Endothelial cell (in vitro differentiated cells): ENCODE measurements at regions not wholly inside any gene's neighbourhood (a gene's known extent, or its start where the extent isn't known, plus 50 kb on each side); places are given as distances from the start of the nearest gene placed in this dataset.

Source experiments
- DNase-seq: peaks from one replicate; pipeline ENCODE4 v3.0.0; 2021; ENCODE audit warnings: low spot score
- H3K27ac Mint-ChIP-seq: one replicate; pipeline ENCODE4 v1.8.0; 2021; ENCODE audit warnings: mixed read lengths, inconsistent platforms; ENCODE audit not compliant: unreplicated experiment
- H3K27me3 Mint-ChIP-seq: one replicate; pipeline ENCODE4 v1.8.0; 2021; ENCODE audit warnings: mild to moderate bottlenecking, moderate library complexity, mixed read lengths, inconsistent platforms; ENCODE audit not compliant: unreplicated experiment
- H3K36me3 Mint-ChIP-seq: one replicate; pipeline ENCODE4 v1.8.0; 2021; ENCODE audit warnings: mild to moderate bottlenecking, low read depth, mixed read lengths, inconsistent platforms; ENCODE audit not compliant: unreplicated experiment
- H3K4me1 Mint-ChIP-seq: one replicate; pipeline ENCODE4 v1.8.0; 2021; ENCODE audit warnings: mild to moderate bottlenecking, mixed read lengths, inconsistent platforms; ENCODE audit not compliant: unreplicated experiment
- H3K4me3 Mint-ChIP-seq: one replicate; pipeline ENCODE4 v1.8.0; 2021; ENCODE audit warnings: mild to moderate bottlenecking, mixed read lengths, inconsistent platforms; ENCODE audit not compliant: unreplicated experiment
- H3K9me3 Mint-ChIP-seq: one replicate; pipeline ENCODE4 v1.8.0; 2021; ENCODE audit warnings: mixed read lengths, inconsistent platforms; ENCODE audit not compliant: unreplicated experiment
- CTCF ChIP-seq: fragments of 200-600 bp; sonication (generic); IDR thresholded peaks from one replicate; pipeline ENCODE4 v1.5.0; 2021; ENCODE audit warnings: antibody characterized with exemption; ENCODE audit not compliant: unreplicated experiment

- no peaks in the 10 kb centered on the region for H3K9me3 Mint-ChIP-seq
- no peak overlapping the region for H3K27ac Mint-ChIP-seq
Observed at GRCh38 chr1:198101716-198102453, 54.9 kb upstream of the NEK7 start.

GRCh38 chr1:198102454-198102827 lies 54.4 kb upstream of the NEK7 start:
- Mint-ChIP-seq H3K4me3 (no peak overlapping the region), H3K27ac (no peak overlapping the region), H3K27me3 (no peaks in the 10 kb centered on the region), H3K4me1 (peaks cover 2% of the 10 kb centered on the region), H3K9me3 (no peaks in the 10 kb centered on the region), H3K36me3 (no peaks in the 10 kb centered on the region)
- TF ChIP-seq CTCF: no peak
- no peak for DNase-seq

More at GRCh38 chr1:198101716-198102453, 54.9 kb upstream of the NEK7 start:
- DNase-seq: no peak
- no peaks in the 10 kb centered on the region for H3K36me3 Mint-ChIP-seq
- no peak overlapping the region for H3K4me3 Mint-ChIP-seq
- peaks cover 2% of the 10 kb centered on the region for H3K4me1 Mint-ChIP-seq
- no peaks in the 10 kb centered on the region for H3K27me3 Mint-ChIP-seq
- no peak for TF ChIP-seq CTCF

- no peaks in the 10 kb centered on the region for H3K36me3 Mint-ChIP-seq
- no peak overlapping the region for H3K27ac Mint-ChIP-seq
- no peak for DNase-seq
Observed at GRCh38 chr1:198105185-198105584, 51.6 kb upstream of the NEK7 start.

GRCh38 chr1:198106011-198106410 lies 50.8 kb upstream of the NEK7 start:
- no peak for TF ChIP-seq CTCF
- Mint-ChIP-seq H3K27me3 (no peaks in the 10 kb centered on the region), H3K4me1 (peaks cover 2% of the 10 kb centered on the region), H3K36me3 (no peaks in the 10 kb centered on the region), H3K4me3 (no peak overlapping the region), H3K9me3 (no peaks in the 10 kb centered on the region), H3K27ac (no peak overlapping the region)
- no peak for DNase-seq

More at GRCh38 chr1:198105185-198105584, 51.6 kb upstream of the NEK7 start:
- H3K4me3 Mint-ChIP-seq: no peak overlapping the region
- H3K9me3 Mint-ChIP-seq: no peaks in the 10 kb centered on the region
- TF ChIP-seq CTCF: no peak
- peaks cover 2% of the 10 kb centered on the region for H3K4me1 Mint-ChIP-seq
- no peaks in the 10 kb centered on the region for H3K27me3 Mint-ChIP-seq
